GM12874 (cell line): ENCODE measurements at regions not wholly inside any gene's neighbourhood (a gene's known extent, or its start where the extent isn't known, plus 50 kb on each side); places are given as distances from the start of the nearest gene placed in this dataset.

ENCODE experiments used
- TF ChIP-seq, protein P1 (sequence below): IDR thresholded peaks from 2 replicates; pipeline ENCODE4 v1.5.1; 2011; ENCODE audit warnings: low read depth, mild to moderate bottlenecking, control low read depth, low read length, moderate library complexity; ENCODE audit not compliant: insufficient read depth

DNA sequence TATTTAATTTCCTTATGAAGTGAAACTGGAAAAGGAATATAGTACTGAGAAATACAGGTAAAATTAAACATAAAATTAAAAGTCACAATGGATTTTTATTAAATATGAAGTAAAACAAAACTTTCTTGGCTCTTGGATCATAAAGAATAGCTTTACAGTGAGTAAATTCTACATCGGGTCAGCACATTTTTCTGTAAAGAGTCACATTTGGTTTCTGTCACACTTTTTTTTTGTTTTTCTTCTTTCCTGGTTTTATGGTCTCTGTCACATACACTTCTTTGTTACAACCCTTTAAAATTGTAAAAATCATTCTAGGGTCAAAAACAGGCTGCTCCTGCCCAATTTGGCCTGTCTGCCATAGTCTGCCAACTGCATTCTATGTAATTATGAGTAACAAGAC lies 254.4 kb upstream of the POU3F2 start:
- TF ChIP-seq, protein P1, sequence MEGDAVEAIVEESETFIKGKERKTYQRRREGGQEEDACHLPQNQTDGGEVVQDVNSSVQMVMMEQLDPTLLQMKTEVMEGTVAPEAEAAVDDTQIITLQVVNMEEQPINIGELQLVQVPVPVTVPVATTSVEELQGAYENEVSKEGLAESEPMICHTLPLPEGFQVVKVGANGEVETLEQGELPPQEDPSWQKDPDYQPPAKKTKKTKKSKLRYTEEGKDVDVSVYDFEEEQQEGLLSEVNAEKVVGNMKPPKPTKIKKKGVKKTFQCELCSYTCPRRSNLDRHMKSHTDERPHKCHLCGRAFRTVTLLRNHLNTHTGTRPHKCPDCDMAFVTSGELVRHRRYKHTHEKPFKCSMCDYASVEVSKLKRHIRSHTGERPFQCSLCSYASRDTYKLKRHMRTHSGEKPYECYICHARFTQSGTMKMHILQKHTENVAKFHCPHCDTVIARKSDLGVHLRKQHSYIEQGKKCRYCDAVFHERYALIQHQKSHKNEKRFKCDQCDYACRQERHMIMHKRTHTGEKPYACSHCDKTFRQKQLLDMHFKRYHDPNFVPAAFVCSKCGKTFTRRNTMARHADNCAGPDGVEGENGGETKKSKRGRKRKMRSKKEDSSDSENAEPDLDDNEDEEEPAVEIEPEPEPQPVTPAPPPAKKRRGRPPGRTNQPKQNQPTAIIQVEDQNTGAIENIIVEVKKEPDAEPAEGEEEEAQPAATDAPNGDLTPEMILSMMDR: no peak

DNA sequence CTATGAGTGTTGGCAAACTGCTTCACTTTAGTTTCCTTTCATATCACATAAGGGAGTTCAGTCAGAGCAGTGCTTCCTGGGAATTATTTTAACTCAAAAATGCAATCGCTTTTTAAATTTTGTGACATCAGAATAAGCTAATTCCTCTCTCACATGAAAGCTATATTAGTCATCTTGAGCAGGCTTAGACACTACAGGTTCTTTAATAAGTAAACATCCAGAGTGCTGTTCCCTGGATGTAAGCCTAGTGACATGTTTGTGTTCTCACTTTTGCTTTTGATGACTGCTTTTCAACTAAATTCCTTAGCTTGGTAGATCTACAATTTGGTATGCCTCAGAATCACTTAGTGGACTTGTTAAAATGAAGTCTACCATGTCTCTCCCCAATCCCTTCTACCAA lies 252.7 kb upstream of the POU3F2 start:
- TF ChIP-seq, protein P1: no peak

DNA sequence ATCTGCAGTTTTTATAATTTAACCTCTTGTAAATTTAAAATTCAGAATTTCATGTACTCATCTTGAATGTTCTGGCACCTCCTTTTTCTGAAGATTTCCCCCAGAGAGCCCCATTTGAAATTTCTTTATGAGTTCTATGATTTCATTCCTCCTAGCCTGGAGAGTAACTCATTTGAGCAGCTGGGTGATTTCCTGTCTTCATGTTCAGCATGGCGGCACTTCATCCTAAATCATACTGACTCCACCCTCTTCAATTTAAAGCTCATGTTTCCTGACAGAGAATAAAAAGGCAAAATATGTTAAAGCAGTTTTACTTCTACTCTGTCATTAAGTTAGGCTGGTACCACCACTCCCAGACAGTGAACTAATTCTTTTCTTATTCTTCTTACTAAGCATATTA lies 250.9 kb upstream of the POU3F2 start:
- TF ChIP-seq, protein P1: no peak

DNA sequence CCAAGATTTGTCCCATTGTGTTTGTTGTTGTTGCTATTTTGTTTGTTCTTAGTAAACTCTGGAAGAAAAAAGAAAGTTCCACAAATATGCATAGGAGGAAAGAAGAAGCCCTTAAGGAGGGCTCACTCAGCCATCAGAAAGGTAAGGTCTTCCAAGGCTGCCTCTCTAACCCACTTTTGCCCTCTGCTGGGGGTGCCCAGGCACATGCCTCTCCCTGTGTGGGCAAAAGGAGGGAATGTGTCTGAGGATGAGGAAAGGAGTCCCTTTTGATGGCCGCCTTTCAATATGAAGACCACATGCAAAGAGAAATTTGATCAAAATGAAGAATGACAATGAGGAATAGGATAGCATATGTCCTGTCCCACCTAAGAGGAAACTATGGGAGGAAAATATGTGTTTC lies 248.2 kb upstream of the POU3F2 start:
- TF ChIP-seq, protein P1: no peak

DNA sequence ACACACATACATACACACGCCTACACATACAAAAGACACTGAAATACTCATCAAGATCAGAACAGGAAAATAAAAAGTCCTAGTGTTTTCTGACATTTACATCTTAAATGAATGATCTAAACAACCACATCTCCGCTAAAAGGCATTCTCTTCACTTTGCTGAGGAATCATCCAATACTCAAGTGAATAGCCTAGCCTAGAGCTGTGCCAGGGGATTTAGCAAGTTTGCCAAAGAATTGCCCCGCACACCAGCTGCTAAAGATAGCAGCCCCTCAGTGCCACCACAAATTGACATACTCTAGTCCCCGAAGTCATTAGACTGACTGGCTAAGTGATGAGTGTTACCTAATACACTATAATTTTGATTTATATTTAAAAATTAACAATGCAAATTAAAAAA lies 246.8 kb upstream of the POU3F2 start:
- TF ChIP-seq, protein P1: no peak

DNA sequence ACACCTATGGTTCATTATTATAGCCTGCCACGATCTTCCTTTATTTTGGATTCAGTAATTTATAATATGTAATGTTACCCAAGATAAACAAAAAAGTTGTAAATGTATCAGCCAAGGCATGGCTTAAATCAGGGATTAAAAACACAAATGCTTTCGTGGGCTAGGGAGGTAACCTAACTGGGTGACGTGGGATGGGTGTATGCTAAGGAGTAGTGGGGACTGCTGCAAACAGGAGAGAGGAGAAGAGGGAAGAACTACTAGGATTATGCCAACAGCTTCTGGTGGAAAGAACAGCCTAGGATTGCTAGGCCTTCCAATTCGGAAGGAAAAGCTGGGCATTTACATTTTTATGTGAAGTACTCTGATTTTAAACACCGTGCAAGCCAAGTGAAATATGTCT lies 244.8 kb upstream of the POU3F2 start:
- TF ChIP-seq, protein P1: no peak

DNA sequence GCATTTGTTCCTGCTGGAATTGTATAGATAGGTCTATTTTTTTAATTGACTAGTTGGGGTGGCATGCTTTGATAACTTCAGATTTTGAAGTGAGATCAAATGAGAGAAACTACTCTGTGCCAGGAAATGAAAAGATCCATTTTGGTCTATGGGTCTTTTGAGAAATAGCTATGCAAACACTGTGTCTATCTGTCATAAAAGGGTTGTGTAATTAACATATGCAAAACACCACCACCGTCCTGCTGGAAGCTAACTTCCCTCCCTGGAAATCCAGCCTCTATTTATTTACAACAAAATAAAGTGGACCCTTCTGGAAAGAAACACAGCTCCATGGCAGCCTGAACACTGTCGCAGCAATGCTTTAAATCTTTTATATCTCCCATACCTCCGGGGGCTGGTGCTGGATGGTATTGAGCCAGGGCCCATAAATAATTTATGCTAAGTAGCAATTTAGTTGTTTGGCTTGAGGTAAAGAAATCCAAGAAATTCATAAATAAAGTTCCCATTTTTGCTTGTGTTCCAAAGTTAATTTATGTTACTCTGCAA lies 244.2 kb upstream of the POU3F2 start:
- TF ChIP-seq, protein P1: no peak
